Endothelial cell of umbilical vein (primary cell): ENCODE measurements at regions not wholly inside any gene's neighbourhood (a gene's known extent, or its start where the extent isn't known, plus 50 kb on each side); places are given as distances from the start of the nearest gene placed in this dataset.

Experiments used
- EZH2 ChIP-seq: IDR thresholded peaks from 2 replicates; pipeline ENCODE4 v1.6.1; 2012; ENCODE audit warnings: borderline replicate concordance, low read depth, mild to moderate bottlenecking, moderate library complexity, low read length, inconsistent platforms; ENCODE audit not compliant: severe bottlenecking
- FOS ChIP-seq: IDR thresholded peaks from 2 replicates; pipeline ENCODE4 v1.6.1; 2011; ENCODE audit warnings: mild to moderate bottlenecking, low read length, moderate library complexity, borderline replicate concordance; ENCODE audit not compliant: insufficient read depth
- GATA2 ChIP-seq: IDR thresholded peaks from 2 replicates; pipeline ENCODE4 v1.7.0; 2011; ENCODE audit warnings: low read depth, mild to moderate bottlenecking, moderate library complexity, mixed read lengths, low read length; ENCODE audit not compliant: insufficient read length, insufficient read depth
- MYC ChIP-seq: IDR thresholded peaks from one replicate; pipeline ENCODE4 v1.6.1; 2011; ENCODE audit warnings: mild to moderate bottlenecking, low read depth, low read length
- POLR2A ChIP-seq: IDR thresholded peaks from 2 replicates; pipeline ENCODE4 v1.6.1; 2012; ENCODE audit warnings: low read depth, mild to moderate bottlenecking, control low read depth, low read length
- POLR2AphosphoS5 ChIP-seq: IDR thresholded peaks from 2 replicates; pipeline ENCODE4 v1.6.1; 2012; ENCODE audit warnings: low read depth, mild to moderate bottlenecking, control low read depth, low read length, moderate library complexity; ENCODE audit not compliant: insufficient read depth
- TF ChIP-seq, protein P1 (sequence below), 2 donors: IDR thresholded peaks; 1 replicate in 1 of 2; 2 replicates in 1 of 2; pipeline ENCODE4 v1.5.1; 2011; ENCODE audit warnings: low read length in 2 of 2, mild to moderate bottlenecking in 2 of 2, moderate library complexity in 2 of 2, control low read depth in 1 of 2, inconsistent platforms in 1 of 2, low read depth in 1 of 2; ENCODE audit not compliant: insufficient read depth in 1 of 2; ENCODE audit errors: extremely low read depth in 1 of 2
- TF ChIP-seq, protein P2 (sequence below): IDR thresholded peaks from 2 replicates; pipeline ENCODE4 v1.6.1; 2011; ENCODE audit not compliant: insufficient read depth, insufficient read length

DNA sequence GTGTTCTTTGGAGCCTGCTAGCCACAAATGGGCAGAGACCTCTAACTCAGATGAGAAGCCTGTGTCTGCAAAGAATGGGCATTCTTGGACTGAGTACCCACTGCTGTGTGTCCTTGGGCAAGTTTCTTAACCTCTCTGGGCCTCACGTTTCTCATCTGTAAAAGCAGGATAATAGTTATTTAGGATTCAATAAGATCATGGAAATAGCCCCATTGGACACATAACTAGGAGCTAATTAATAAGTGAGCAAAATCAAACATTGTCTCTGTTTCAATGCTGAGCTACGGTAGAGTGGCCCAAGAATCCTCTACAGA is 61.2 kb upstream of the WNT7B start:
- TF ChIP-seq POLR2A (no peak), POLR2AphosphoS5 (no peak), GATA2 (no peak), EZH2 (no peak), MYC (no peak), FOS (no peak)
- TF ChIP-seq, protein P1, sequence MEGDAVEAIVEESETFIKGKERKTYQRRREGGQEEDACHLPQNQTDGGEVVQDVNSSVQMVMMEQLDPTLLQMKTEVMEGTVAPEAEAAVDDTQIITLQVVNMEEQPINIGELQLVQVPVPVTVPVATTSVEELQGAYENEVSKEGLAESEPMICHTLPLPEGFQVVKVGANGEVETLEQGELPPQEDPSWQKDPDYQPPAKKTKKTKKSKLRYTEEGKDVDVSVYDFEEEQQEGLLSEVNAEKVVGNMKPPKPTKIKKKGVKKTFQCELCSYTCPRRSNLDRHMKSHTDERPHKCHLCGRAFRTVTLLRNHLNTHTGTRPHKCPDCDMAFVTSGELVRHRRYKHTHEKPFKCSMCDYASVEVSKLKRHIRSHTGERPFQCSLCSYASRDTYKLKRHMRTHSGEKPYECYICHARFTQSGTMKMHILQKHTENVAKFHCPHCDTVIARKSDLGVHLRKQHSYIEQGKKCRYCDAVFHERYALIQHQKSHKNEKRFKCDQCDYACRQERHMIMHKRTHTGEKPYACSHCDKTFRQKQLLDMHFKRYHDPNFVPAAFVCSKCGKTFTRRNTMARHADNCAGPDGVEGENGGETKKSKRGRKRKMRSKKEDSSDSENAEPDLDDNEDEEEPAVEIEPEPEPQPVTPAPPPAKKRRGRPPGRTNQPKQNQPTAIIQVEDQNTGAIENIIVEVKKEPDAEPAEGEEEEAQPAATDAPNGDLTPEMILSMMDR (IDR thresholded peaks at IDR 0.05; ENCODE audit: extremely low read depth in 1 of 2, insufficient read depth in 1 of 2, low read depth in 1 of 2, low read length in 2 of 2) = no peak
- TF ChIP-seq, protein P2, sequence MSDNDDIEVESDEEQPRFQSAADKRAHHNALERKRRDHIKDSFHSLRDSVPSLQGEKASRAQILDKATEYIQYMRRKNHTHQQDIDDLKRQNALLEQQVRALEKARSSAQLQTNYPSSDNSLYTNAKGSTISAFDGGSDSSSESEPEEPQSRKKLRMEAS = no peak
